ENCODE measurements at regions not wholly inside any gene's neighbourhood (a gene's known extent, or its start where the extent isn't known, plus 50 kb on each side); places are given as distances from the start of the nearest gene placed in this dataset.

- DNase-seq, result no peak
These were observed 214.6 kb upstream of the TLE4 start for GRCh38 chr9:79357194-79357593.

- no peak for DNase-seq
These were observed 214.1 kb upstream of the TLE4 start for GRCh38 chr9:79357616-79358015.

GRCh38 chr9:79360387-79361347, 211.1 kb upstream of the TLE4 start:
- no peak for DNase-seq

- no peak for DNase-seq
These were observed 209.4 kb upstream of the TLE4 start for GRCh38 chr9:79362100-79363081.

DNA sequence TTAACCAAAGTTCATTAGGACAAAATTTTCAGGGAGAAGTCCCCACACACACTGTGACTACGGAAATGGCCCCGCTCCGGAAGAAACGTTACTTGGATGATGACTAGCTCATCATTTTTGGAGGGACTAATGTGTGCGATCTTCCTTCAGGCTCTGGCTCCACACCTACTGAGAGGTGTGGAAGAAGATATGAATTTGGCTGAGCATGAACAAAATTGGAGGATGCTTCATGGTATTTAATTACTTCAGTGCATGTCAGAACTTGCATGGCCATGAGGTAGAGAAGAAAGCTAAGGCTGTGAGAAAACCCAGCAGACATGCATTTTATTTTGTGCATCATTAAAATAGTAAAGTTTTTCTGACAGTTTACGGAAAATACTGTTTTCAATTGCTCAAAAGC, 202.1 kb upstream of the TLE4 start:
- no peak for DNase-seq

GRCh38 chr9:79371301-79371700, 200.5 kb upstream of the TLE4 start:
- DNase-seq, result no peak

DNA sequence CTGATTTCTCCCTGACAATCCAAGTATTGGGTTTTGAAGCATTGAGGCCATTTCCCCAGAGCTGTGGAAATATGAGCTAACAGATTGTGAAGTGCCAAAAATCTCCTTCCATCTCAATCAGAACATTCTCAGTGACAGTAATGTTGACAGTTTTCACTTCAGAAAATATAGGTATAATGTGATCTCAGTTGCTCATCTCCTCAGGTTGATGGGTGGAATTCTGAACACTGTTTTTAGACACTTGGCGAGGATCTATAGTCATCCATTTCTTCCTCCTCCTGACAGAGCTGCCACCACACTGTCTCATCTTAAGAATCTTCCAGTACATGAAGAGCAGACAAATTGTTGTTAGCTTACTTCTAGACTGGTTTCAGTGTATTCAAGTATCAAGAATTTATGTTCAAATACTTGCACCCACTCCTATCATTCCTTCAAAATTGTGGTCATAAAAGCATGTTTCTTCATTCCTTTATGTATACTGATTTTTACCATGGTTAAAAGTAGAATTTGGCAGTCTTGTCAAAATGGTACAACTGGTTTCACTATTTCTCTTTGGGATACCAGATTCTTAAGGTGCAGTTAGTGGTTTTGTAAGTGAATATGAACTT, 199.7 kb upstream of the TLE4 start:
- DNase-seq, result no peak

- no peak for DNase-seq
These were observed 194.4 kb upstream of the TLE4 start for GRCh38 chr9:79377339-79377855.

- no peak for DNase-seq
These were observed 193.7 kb upstream of the TLE4 start for GRCh38 chr9:79378107-79378506.

DNA sequence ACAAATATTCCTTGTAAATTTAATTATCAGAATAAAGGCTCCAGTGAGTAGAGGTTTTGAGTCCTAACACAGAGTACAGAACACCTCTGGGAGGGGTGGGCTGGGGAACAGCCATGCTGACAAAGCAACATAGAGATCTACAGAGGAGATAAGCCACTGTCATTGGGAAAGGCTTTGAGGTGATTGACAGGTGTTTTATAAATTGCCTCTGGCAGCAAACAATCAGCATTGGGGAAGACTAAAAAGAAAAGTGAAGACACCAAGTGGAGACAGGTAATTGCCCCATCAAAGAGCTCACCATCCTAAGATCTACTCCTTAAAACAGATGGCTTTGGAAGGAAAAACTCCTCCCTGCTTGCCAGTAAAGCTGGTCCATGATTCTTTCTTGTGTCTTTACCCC, 189.7 kb upstream of the TLE4 start:
- DNase-seq, result no peak

DNA sequence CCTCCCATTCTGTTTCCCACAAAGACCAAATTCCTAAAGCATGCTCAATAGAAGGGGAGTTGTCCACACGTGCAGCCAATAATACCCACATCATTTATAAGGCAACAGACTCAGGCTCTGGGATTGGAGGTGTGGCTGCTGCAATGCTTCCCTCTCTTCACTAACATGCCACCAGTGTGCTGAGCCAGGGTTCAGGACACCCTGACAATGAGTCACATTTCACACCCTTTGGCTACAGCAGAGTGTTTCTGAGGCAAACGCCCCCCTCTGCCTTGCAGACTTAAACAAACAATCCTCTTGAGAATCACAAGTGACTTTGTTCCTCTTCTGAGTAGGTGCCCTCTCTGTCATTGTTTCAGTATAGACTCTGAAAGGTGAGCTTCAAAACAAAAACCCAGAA, 189.3 kb upstream of the TLE4 start:
- DNase-seq, result no peak

DNA sequence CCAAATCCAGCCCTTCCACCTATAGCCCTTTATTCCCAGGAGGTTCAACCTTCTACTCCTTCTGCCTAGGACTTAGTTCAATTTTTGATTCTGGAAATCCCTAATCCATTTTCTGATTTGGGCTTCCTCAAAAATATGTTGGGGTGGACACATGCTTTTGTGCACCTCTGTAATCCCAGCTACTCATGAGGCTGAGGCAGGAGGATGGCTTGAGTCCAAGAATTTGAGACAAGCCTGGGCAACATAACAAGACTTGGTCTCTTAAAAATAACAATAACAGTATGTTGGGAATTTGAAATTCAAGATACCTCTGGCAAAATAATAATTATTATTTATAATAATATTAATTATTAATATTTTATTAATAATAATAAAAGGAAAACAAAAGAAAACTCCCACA, 188.7 kb upstream of the TLE4 start:
- DNase-seq, result no peak

DNA sequence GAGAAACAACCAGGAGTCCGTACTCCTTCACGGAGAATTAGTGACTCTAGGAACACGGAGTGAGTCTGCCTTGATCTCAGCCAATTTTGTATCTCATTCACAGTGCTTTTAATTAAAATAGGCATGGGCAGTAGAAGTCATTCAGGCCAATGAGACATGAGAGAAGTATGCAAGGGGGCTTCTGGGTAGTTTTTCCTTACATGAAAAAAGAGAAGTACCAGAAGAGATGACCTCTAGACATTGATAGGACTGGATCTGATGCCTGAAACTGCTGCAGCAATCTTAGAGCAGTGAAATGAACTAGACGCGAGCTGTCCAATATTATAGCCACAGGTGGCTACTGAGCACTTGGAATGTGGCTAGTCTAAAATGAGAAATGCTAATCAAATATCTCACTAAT, 187.7 kb upstream of the TLE4 start:
- no peak for DNase-seq

- DNase-seq, result no peak
These were observed 187.3 kb upstream of the TLE4 start for GRCh38 chr9:79384501-79384900.

- DNase-seq, result no peak
These were observed 184.5 kb upstream of the TLE4 start for GRCh38 chr9:79387101-79387835.

GRCh38 chr9:79390077-79390698, 181.6 kb upstream of the TLE4 start:
- DNase-seq, result no peak

- DNase-seq, result no peak
These were observed 180.7 kb upstream of the TLE4 start for GRCh38 chr9:79390781-79391770.

- no peak for DNase-seq
These were observed 176.5 kb upstream of the TLE4 start for GRCh38 chr9:79395228-79395627.

GRCh38 chr9:79395755-79396154, 176.0 kb upstream of the TLE4 start:
- DNase-seq, result no peak

GRCh38 chr9:79396168-79396567, 175.6 kb upstream of the TLE4 start:
- DNase-seq, result no peak

All from T-helper 1 cell (primary cell).